ENCODE measurements at regions not wholly inside any gene's neighbourhood (a gene's known extent, or its start where the extent isn't known, plus 50 kb on each side); places are given as distances from the start of the nearest gene placed in this dataset.

- no peak for TF ChIP-seq CTCF (conservative IDR thresholded peaks at IDR 0.05)
- no peak for TF ChIP-seq ZFX (IDR thresholded peaks at IDR 0.05)
Observed at GRCh38 chr6:25009393-25009710, 73.6 kb upstream of the RIPOR2 start.

Measured in C4-2B (cell line).